IMR-90 (cell line): ENCODE measurements at regions not wholly inside any gene's neighbourhood (a gene's known extent, or its start where the extent isn't known, plus 50 kb on each side); places are given as distances from the start of the nearest gene placed in this dataset.

Experiments used
- ATAC-seq: fragments of 200-7000 bp; cut with Tn5 transposase; 2 replicates; pipeline ENCODE4 v1.9.1; 2020; ENCODE audit warnings: low read depth, mild to moderate bottlenecking, moderate library complexity
- BruUV-seq: library from RNA; stranded (reverse); fragments of 400-500 nt; replicated peaks from 2 replicates; lab custom pipeline; 2021; lab: Mats Ljungman, UMichigan
- CTCF ChIA-PET: fragments of 300-600 bp; formaldehyde crosslinking; extraction: SDS; loops from one replicate; lab custom pipeline; 2021; ENCODE audit warnings: antibody characterized with exemption; lab: Yijun Ruan, JAX
- POLR2A ChIA-PET: fragments of 300-600 bp; sonication (Branson Sonifier 250); formaldehyde crosslinking; loops from one replicate; lab custom pipeline; 2022; ENCODE audit warnings: antibody characterized with exemption; ENCODE audit not compliant: unreplicated experiment; lab: Charles Lee
- DNase-seq: peaks from one replicate; pipeline ENCODE4 v3.0.0; 2013
- H2AFZ ChIP-seq: replicated peaks from 2 replicates; pipeline ENCODE3; 2013; ENCODE audit warnings: low read length, mild to moderate bottlenecking; ENCODE audit not compliant: poor library complexity
- H2AK5ac ChIP-seq: 2 replicates; pipeline ENCODE4 v1.6.1; 2013; ENCODE audit warnings: low read depth, low read length, inconsistent platforms
- H2AK9ac ChIP-seq: replicated peaks from 2 replicates; pipeline ENCODE3; 2013; ENCODE audit warnings: mild to moderate bottlenecking, low read depth, low read length, moderate library complexity; ENCODE audit not compliant: poor library complexity
- H2BK120ac ChIP-seq: 2 replicates; pipeline ENCODE4 v1.6.1; 2013; ENCODE audit warnings: low read depth, low read length, inconsistent platforms
- H2BK15ac ChIP-seq: 3 replicates; pipeline ENCODE4 v1.6.1; 2013; ENCODE audit warnings: low read depth, low read length, inconsistent platforms
- H2BK20ac ChIP-seq: 2 replicates; pipeline ENCODE4 v1.6.1; 2013; ENCODE audit warnings: low read depth, mild to moderate bottlenecking, inconsistent platforms, low read length, moderate library complexity
- H2BK5ac ChIP-seq: 2 replicates; pipeline ENCODE4 v1.6.1; 2013; ENCODE audit warnings: mild to moderate bottlenecking, low read depth, low read length, inconsistent platforms; ENCODE audit not compliant: poor library complexity, severe bottlenecking
- H3K14ac ChIP-seq: replicated peaks from 2 replicates; pipeline ENCODE4 v1.6.1; 2013; ENCODE audit warnings: low read depth, low read length, inconsistent platforms
- H3K18ac ChIP-seq: 2 replicates; pipeline ENCODE4 v1.6.1; 2013; ENCODE audit warnings: low read depth, low read length, control low read depth
- H3K23ac ChIP-seq: 2 replicates; pipeline ENCODE4 v1.6.1; 2013; ENCODE audit warnings: low read depth, low read length, inconsistent platforms
- H3K27ac ChIP-seq: 2 replicates; pipeline ENCODE4 v1.5.1; 2013; ENCODE audit warnings: mild to moderate bottlenecking, control low read depth, low read length; ENCODE audit not compliant: insufficient read depth
- H3K27me3 ChIP-seq: 2 replicates; pipeline ENCODE4 v1.6.1; 2013; ENCODE audit warnings: low read length; ENCODE audit not compliant: control insufficient read depth, insufficient read depth
- H3K36me3 ChIP-seq: 2 replicates; pipeline ENCODE4 v1.6.1; 2013; ENCODE audit warnings: low read length, mixed read lengths; ENCODE audit not compliant: control insufficient read depth, insufficient read depth
- H3K4ac ChIP-seq: 2 replicates; pipeline ENCODE4 v1.6.1; 2013; ENCODE audit warnings: low read depth, low read length, inconsistent platforms
- H3K4me1 ChIP-seq: 2 replicates; pipeline ENCODE4 v1.6.1; 2013; ENCODE audit warnings: low read length, mixed read lengths; ENCODE audit not compliant: control insufficient read depth, insufficient read depth
- H3K4me2 ChIP-seq: 2 replicates; pipeline ENCODE4 v1.6.1; 2013; ENCODE audit warnings: low read depth, mild to moderate bottlenecking, control low read depth, low read length, moderate library complexity
- H3K4me3 ChIP-seq: 2 replicates; pipeline ENCODE4 v1.5.1; 2013; ENCODE audit warnings: low read depth, mild to moderate bottlenecking, control low read depth, low read length, moderate library complexity; ENCODE audit not compliant: insufficient read depth
- H3K56ac ChIP-seq: 2 replicates; pipeline ENCODE4 v1.6.1; 2013; ENCODE audit warnings: low read length, inconsistent platforms; ENCODE audit not compliant: insufficient read depth; ENCODE audit errors: extremely low read depth
- H3K79me1 ChIP-seq, 2 experiments: 2 replicates each; pipeline ENCODE4 v1.6.1; 2013; ENCODE audit warnings: low read length in 2 of 2, inconsistent platforms in 1 of 2, low read depth in 1 of 2
- H3K9ac ChIP-seq: 2 replicates; pipeline ENCODE4 v1.6.1; 2013; ENCODE audit warnings: low read depth, low read length, control low read depth
- H3K9me1 ChIP-seq: 2 replicates; pipeline ENCODE4 v1.6.1; 2013; ENCODE audit warnings: low read length, inconsistent platforms; ENCODE audit not compliant: insufficient read depth
- H3K9me3 ChIP-seq: 2 replicates; pipeline ENCODE4 v1.6.1; 2013; ENCODE audit warnings: low read length; ENCODE audit not compliant: control insufficient read depth, insufficient read depth
- H4K20me1 ChIP-seq: 2 replicates; pipeline ENCODE4 v1.6.1; 2013; ENCODE audit warnings: low read length, inconsistent platforms; ENCODE audit not compliant: insufficient read depth
- H4K5ac ChIP-seq: 2 replicates; pipeline ENCODE4 v1.6.1; 2013; ENCODE audit warnings: mild to moderate bottlenecking, low read depth, low read length, control low read depth
- H4K8ac ChIP-seq, 2 experiments: 2 replicates each; pipeline ENCODE4 v1.6.1; 2013; ENCODE audit warnings: low read depth in 2 of 2, low read length in 2 of 2, control low read depth in 1 of 2, inconsistent platforms in 1 of 2
- H4K91ac ChIP-seq: 2 replicates; pipeline ENCODE4 v1.6.1; 2013; ENCODE audit warnings: low read depth, low read length, inconsistent platforms; ENCODE audit not compliant: insufficient read depth
- BHLHE40 ChIP-seq: fragments of 150-350 bp; IDR thresholded peaks from 2 replicates; pipeline ENCODE4 v1.6.1; 2016; ENCODE audit warnings: mild to moderate bottlenecking, low read depth, low read length
- CEBPB ChIP-seq: IDR thresholded peaks from 2 replicates; pipeline ENCODE4 v1.6.1; 2012; ENCODE audit warnings: low read depth, low read length, improper control_type of control experiment
- CHD1 ChIP-seq: IDR thresholded peaks from 2 replicates; pipeline ENCODE4 v1.6.1; 2012; ENCODE audit warnings: low read depth, low read length, improper control_type of control experiment
- FOS ChIP-seq: fragments of 150-350 bp; IDR thresholded peaks from 2 replicates; pipeline ENCODE4 v1.6.1; 2016; ENCODE audit warnings: low read depth, low read length
- MAFK ChIP-seq: IDR thresholded peaks from 2 replicates; pipeline ENCODE4 v1.6.1; 2012; ENCODE audit warnings: low read depth, low read length, improper control_type of control experiment
- MAZ ChIP-seq: IDR thresholded peaks from 2 replicates; pipeline ENCODE4 v1.6.1; 2012; ENCODE audit warnings: low read depth, mild to moderate bottlenecking, low read length, improper control_type of control experiment, moderate library complexity, borderline replicate concordance
- MXI1 ChIP-seq: IDR thresholded peaks from 2 replicates; pipeline ENCODE4 v1.6.1; 2012; ENCODE audit warnings: low read depth, mild to moderate bottlenecking, low read length, moderate library complexity, borderline replicate concordance
- NFE2L2 ChIP-seq: fragments of 150-350 bp; IDR thresholded peaks from 2 replicates; pipeline ENCODE4 v1.6.1; 2016; ENCODE audit warnings: low read depth, mild to moderate bottlenecking, low read length
- POLR2A ChIP-seq: IDR thresholded peaks from 2 replicates; pipeline ENCODE4 v1.6.1; 2012; ENCODE audit warnings: mild to moderate bottlenecking, low read depth, low read length
- RAD21 ChIP-seq: IDR thresholded peaks from 2 replicates; pipeline ENCODE4 v1.6.1; 2012; ENCODE audit warnings: low read length, improper control_type of control experiment
- RCOR1 ChIP-seq: IDR thresholded peaks from 2 replicates; pipeline ENCODE4 v1.6.1; 2012; ENCODE audit warnings: mild to moderate bottlenecking, low read length, improper control_type of control experiment; ENCODE audit not compliant: insufficient replicate concordance
- RFX5 ChIP-seq: IDR thresholded peaks from 2 replicates; pipeline ENCODE4 v1.8.0; 2012; ENCODE audit warnings: low read depth, mild to moderate bottlenecking, low read length, moderate library complexity
- SMC3 ChIP-seq: fragments of 150-350 bp; IDR thresholded peaks from 2 replicates; pipeline ENCODE4 v1.6.1; 2016; ENCODE audit warnings: low read depth, mild to moderate bottlenecking, antibody characterized with exemption, low read length, moderate library complexity
- WGBS, 2 experiments: methylation state at CpG; one replicate each; pipeline versions ENCODE4 v1.1.5 to v1.1.7; 2013; ENCODE audit warnings: missing lambda C conversion rate in 2 of 2; ENCODE audit not compliant: insufficient read length in 1 of 2; ENCODE audit errors: extremely low coverage in 2 of 2; 5-methylcytosine and 5-hydroxymethylcytosine counted together
- dilution Hi-C: fragments of 300-500 bp; cut with HindIII; formaldehyde crosslinking; loops from one replicate; pipeline ENCODE4 v1.14.3; 2018; ENCODE audit warnings: low sequenced_read_pairs; ENCODE audit not compliant: unreplicated experiment
- in situ Hi-C: fragments of 300-500 bp; cut with MboI; formaldehyde crosslinking; loops from 3 replicates; pipeline ENCODE4 v1.14.3; 2019; ENCODE audit warnings: low sequenced_read_pairs, inconsistent platforms, mixed read lengths
- intact Hi-C: fragments of 100-400 bp; cut with micrococcal nuclease; formaldehyde crosslinking; loops from 2 replicates; pipeline ENCODE4 v1.10.0; 2022
- TF ChIP-seq, protein P1 (sequence below): fragments of 150-350 bp; IDR thresholded peaks from 2 replicates; pipeline ENCODE4 v1.6.1; 2017; ENCODE audit warnings: mild to moderate bottlenecking, antibody characterized with exemption, low read length, low read depth
- TF ChIP-seq, protein P2 (sequence below): conservative IDR thresholded peaks from 2 replicates; pipeline ENCODE4 v1.5.1; 2012; ENCODE audit warnings: mild to moderate bottlenecking, low read depth, low read length, improper control_type of control experiment
- TF ChIP-seq, protein P3 (sequence below): fragments of 150-350 bp; IDR thresholded peaks from 2 replicates; pipeline ENCODE4 v1.6.1; 2016; ENCODE audit warnings: low read depth, mild to moderate bottlenecking, low read length, moderate library complexity, borderline replicate concordance

- H3K4me2 ChIP-seq, result no peak overlapping the region
- H3K14ac ChIP-seq, result no peak overlapping the region
- no peak overlapping the region for H3K56ac ChIP-seq
- no peak for DNase-seq
- no peak overlapping the region for H3K4ac ChIP-seq
- no peaks in the 10 kb centered on the region for H3K36me3 ChIP-seq
- no peak overlapping the region for H2BK15ac ChIP-seq
- WGBS, 2 experiments, result 74% methylated on average over 6 of the region's 25 CpGs; no CpG with 5 or more reads in 1 of the 2 experiments
- no peaks in the 10 kb centered on the region for H3K4me1 ChIP-seq
- H3K9ac ChIP-seq, result no peak overlapping the region
- no peak overlapping the region for H2BK120ac ChIP-seq
- no peak overlapping the region for H2BK5ac ChIP-seq
- ChIA-PET POLR2A (no interaction called here), CTCF (no interaction called here)
- no peak for ATAC-seq
- no peak overlapping the region for H3K4me3 ChIP-seq
- dilution Hi-C loops, result no loop called here
- H3K9me1 ChIP-seq, result no peaks in the 10 kb centered on the region
- BruUV-seq, result no TSS peak
- no peak overlapping the region for H4K5ac ChIP-seq
- H3K27me3 ChIP-seq, result no peaks in the 10 kb centered on the region
- H3K23ac ChIP-seq, result no peak overlapping the region
- no peak overlapping the region for H4K91ac ChIP-seq
- no peaks in the 10 kb centered on the region for H3K79me1 ChIP-seq
- H4K20me1 ChIP-seq, result no peaks in the 10 kb centered on the region
- TF ChIP-seq RCOR1 (no peak), BHLHE40 (no peak), MXI1 (no peak), MAZ (no peak), FOS (no peak), CEBPB (no peak), POLR2A (no peak), RAD21 (no peak), SMC3 (no peak), RFX5 (no peak), NFE2L2 (no peak), MAFK (no peak), CHD1 (no peak)
- TF ChIP-seq, protein P1, sequence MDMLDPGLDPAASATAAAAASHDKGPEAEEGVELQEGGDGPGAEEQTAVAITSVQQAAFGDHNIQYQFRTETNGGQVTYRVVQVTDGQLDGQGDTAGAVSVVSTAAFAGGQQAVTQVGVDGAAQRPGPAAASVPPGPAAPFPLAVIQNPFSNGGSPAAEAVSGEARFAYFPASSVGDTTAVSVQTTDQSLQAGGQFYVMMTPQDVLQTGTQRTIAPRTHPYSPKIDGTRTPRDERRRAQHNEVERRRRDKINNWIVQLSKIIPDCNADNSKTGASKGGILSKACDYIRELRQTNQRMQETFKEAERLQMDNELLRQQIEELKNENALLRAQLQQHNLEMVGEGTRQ, result no peak
- TF ChIP-seq, protein P2, sequence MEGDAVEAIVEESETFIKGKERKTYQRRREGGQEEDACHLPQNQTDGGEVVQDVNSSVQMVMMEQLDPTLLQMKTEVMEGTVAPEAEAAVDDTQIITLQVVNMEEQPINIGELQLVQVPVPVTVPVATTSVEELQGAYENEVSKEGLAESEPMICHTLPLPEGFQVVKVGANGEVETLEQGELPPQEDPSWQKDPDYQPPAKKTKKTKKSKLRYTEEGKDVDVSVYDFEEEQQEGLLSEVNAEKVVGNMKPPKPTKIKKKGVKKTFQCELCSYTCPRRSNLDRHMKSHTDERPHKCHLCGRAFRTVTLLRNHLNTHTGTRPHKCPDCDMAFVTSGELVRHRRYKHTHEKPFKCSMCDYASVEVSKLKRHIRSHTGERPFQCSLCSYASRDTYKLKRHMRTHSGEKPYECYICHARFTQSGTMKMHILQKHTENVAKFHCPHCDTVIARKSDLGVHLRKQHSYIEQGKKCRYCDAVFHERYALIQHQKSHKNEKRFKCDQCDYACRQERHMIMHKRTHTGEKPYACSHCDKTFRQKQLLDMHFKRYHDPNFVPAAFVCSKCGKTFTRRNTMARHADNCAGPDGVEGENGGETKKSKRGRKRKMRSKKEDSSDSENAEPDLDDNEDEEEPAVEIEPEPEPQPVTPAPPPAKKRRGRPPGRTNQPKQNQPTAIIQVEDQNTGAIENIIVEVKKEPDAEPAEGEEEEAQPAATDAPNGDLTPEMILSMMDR, result no peak
- TF ChIP-seq, protein P3, sequence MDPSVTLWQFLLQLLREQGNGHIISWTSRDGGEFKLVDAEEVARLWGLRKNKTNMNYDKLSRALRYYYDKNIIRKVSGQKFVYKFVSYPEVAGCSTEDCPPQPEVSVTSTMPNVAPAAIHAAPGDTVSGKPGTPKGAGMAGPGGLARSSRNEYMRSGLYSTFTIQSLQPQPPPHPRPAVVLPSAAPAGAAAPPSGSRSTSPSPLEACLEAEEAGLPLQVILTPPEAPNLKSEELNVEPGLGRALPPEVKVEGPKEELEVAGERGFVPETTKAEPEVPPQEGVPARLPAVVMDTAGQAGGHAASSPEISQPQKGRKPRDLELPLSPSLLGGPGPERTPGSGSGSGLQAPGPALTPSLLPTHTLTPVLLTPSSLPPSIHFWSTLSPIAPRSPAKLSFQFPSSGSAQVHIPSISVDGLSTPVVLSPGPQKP, result no peak
- intact Hi-C loops, result no loop called here
- in situ Hi-C loops, result no loop called here
- H3K18ac ChIP-seq, result no peak overlapping the region
- H2AFZ ChIP-seq, result no peak overlapping the region
- H2BK20ac ChIP-seq, result no peak overlapping the region
- no peak overlapping the region for H2AK9ac ChIP-seq
- H3K9me3 ChIP-seq, result peaks cover 66% of the 10 kb centered on the region
- no peak overlapping the region for H3K27ac ChIP-seq
- no peak overlapping the region for H4K8ac ChIP-seq
- H2AK5ac ChIP-seq, result no peak overlapping the region
Observed at GRCh38 chr14:104294983-104295680, 156.7 kb downstream of the KIF26A start.
